NCI-H2081 (cell line): ENCODE measurements at regions not wholly inside any gene's neighbourhood (a gene's known extent, or its start where the extent isn't known, plus 50 kb on each side); places are given as distances from the start of the nearest gene placed in this dataset.

Experiments used
- DNase-seq, 2 experiments: peaks; one replicate each; lab custom pipeline; 2025; lab: John Stamatoyannopoulos, UW

GRCh38 chr1:209063767-209064659 is 519.5 kb upstream of the CAMK1G start:
- no peak for DNase-seq

GRCh38 chr1:209064850-209065706 is 518.4 kb upstream of the CAMK1G start:
- DNase-seq: peak in 1 of 2 experiments; percentile 22

- DNase-seq: no peak
Measured at GRCh38 chr1:209072481-209072880, 511.0 kb upstream of the CAMK1G start.

- DNase-seq: no peak
Measured at GRCh38 chr1:209073879-209074278, 509.6 kb upstream of the CAMK1G start.

- no peak for DNase-seq
Measured at GRCh38 chr1:209074575-209075250, 508.8 kb upstream of the CAMK1G start.

- DNase-seq: peak in 1 of 2 experiments; percentile 13
Measured at GRCh38 chr1:209076688-209077087, 506.8 kb upstream of the CAMK1G start.

- DNase-seq: no peak
Measured at GRCh38 chr1:209080170-209080781, 503.2 kb upstream of the CAMK1G start.

- no peak for DNase-seq
Measured at GRCh38 chr1:209086486-209087192, 496.9 kb upstream of the CAMK1G start.

GRCh38 chr1:209094384-209094783 is 489.1 kb upstream of the CAMK1G start:
- DNase-seq: no peak

GRCh38 chr1:209095627-209096595 is 487.6 kb upstream of the CAMK1G start:
- DNase-seq: no peak

GRCh38 chr1:209100460-209100859 is 483.1 kb upstream of the CAMK1G start:
- DNase-seq: no peak

- DNase-seq: no peak
Measured at GRCh38 chr1:209101106-209101505, 482.4 kb upstream of the CAMK1G start.

GRCh38 chr1:209102120-209102519 is 481.4 kb upstream of the CAMK1G start:
- no peak for DNase-seq

GRCh38 chr1:209102531-209102930 is 481.0 kb upstream of the CAMK1G start:
- no peak for DNase-seq

- DNase-seq: no peak
Measured at GRCh38 chr1:209103092-209103491, 480.4 kb upstream of the CAMK1G start.

GRCh38 chr1:209104646-209105045 is 478.9 kb upstream of the CAMK1G start:
- no peak for DNase-seq

GRCh38 chr1:209105701-209106100 is 477.8 kb upstream of the CAMK1G start:
- no peak for DNase-seq

- DNase-seq: peak; percentile 57 to 71
Measured at GRCh38 chr1:209106237-209106741, 477.2 kb upstream of the CAMK1G start.

GRCh38 chr1:209106861-209107260 is 476.7 kb upstream of the CAMK1G start:
- DNase-seq: no peak

- DNase-seq: no peak
Measured at GRCh38 chr1:209107535-209107934, 476.0 kb upstream of the CAMK1G start.
